ENCODE measurements at regions not wholly inside any gene's neighbourhood (a gene's known extent, or its start where the extent isn't known, plus 50 kb on each side); places are given as distances from the start of the nearest gene placed in this dataset.

DNA sequence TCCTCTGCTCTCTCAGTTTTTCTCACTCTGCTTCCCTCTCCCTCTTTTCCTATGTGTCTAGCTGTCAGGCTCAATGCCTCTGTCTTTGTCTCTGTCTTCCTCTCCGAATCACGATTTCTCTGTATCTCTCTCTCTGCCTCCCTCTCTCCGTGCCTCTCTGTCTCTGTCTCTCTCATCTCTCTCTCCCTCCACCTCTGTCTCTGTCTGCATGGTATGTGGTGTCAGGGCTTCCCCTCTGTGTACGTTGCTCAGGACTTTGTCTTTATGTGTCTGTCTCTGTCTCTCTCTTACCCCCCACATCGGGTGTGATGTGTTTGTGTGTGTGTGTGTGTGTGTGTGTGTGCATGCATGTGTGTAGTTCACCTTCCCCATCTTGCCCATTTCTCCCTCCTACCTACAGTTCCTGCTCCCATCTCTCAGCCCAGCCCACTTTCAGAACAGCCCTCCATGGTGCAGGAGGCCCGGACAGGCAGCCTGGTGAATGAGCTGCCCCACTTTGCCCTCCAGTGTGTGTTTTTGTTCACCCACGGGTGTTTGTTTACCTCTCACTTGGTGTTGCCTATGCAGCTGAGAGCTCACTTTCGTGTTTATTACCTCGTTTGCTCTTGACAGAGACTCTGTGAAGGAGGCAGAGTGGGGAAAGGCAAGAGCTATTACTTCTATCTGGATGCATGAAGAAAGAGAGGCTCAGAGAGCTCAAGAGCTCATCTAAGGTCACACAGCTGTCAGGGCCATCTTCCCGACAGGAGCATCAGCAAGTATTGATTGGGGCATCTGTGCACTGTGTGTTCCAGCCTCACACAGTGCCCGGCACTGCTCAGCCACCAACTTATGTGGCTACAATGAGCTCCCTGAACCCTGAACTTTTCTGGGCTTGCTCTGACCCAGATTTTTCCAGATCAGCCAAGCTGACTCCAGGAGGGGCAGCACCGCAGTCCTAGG, 163.5 kb upstream of the ZMIZ1 start:
- DNase-seq (ENCODE audit: low spot score), result no peak

DNA sequence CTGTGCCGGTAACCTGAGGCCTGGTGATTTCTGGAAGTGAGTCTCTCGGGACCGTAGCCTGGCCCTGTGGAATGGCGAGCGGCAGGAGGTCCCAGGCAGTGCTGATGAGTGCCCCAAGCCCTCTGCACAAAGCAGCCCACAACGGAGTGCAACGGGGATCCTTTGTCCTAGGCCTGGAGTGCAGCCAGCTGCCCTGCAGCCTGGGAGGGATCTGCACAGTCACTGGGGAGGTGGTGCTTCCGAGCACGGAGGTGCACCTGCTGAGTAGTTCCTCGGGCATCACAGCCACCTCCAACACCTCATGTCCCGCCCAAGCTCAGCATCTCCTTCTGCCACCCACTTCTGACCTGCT, 162.8 kb upstream of the ZMIZ1 start:
- DNase-seq (ENCODE audit: low spot score), result no peak

DNA sequence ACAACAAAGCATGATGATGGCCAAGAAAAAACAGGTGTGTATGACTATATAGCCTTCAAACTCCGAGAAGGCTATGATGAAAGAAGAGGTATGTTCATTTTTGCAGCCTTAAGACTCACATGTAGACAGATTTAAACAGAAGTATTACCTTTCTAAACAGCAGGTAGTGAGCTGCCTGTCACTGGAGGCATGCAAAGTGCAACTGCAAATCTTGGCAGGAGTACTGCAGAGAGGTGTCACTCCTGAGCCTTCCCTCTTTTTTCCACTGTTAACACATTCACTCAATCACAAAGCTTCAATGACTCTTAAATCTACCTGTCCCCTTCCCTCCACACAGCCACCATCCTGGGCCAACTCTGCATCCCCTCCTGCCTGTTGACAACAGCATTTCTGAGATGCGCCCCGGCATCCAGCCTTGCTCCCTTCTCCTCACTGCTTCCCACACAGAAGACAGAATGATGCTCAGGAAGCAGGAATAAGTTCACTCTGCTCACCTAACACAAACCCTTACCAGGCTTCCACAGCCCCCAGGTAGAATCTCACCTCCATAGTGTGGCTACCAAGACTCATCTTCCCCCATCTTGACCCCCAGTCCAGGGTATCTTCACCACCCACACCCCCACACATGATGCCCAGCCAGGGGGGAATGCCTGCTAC, 161.9 kb upstream of the ZMIZ1 start:
- no peak for DNase-seq (ENCODE audit: low spot score)

DNA sequence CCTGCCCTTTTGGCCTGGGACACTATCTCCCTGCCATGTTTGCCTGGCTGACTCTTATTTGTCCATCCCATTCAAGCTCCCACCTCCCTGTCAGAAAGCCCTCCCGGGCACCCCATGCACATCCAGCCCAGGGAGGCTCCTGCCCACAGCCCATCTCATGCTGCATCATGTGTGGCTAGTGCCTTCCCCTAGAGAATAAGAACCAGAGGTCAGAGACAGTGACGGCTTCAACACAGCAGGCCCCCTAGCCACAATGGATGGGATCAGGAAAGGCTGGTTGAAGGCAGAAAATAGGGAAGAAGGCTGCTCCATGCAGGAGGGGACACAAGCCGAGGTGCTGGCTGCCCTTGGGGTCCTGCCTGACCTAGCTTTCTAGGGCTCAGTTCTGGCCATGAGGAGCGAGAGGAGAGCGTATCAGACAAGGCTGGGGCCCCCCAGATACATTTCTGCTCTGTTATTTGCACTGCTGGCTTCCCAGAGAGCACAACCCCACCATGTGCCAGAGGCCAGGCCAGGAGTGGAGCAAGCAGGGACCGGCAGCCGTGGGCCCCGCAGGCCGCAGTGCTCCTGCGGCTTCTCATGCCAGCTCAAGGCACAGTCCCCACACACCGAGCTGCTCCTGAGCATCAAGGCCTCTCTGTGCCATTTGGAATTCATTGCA, 161.1 kb upstream of the ZMIZ1 start:
- no peak for DNase-seq (ENCODE audit: low spot score)

DNA sequence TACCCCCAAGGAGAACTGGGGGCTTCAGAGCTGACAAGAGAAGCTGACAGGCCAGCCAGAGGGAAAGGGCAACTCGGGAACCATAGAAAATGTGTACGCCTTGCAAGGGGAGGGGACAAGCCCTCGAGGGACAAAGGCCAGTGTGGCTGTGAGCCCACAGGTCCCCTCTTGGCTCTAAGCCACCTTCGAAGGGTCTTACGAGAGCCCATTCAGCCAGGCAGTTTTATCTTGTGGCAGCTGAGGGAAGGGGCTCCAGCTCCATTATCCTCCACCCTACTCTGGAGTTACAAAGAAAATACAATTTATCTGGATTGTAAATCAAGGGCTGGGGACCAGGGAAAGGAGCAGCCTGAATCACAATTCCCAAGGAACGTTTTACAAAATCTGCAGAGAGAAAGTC, 159.5 kb upstream of the ZMIZ1 start:
- no peak for DNase-seq (ENCODE audit: low spot score)

DNA sequence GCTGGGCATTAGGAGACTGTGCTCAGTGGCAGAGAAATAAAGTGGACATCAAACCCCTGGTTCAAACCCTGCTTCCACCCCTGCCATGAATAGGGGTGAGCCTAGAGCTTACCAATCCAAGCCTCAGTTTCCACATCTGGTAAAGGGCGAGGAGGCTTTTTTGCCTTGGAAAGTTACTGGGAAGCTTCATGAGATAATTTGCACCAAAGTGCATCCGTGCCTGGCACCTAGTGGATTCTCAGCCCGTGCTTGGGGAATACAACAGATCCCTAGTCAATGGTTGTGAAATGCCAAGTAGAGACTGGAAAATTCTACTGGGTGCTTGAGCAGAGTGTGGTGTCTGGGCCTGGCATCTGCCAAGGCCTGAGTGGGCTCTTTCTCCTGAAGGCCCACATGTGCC, 158.7 kb upstream of the ZMIZ1 start:
- DNase-seq (ENCODE audit: low spot score), result no peak

DNA sequence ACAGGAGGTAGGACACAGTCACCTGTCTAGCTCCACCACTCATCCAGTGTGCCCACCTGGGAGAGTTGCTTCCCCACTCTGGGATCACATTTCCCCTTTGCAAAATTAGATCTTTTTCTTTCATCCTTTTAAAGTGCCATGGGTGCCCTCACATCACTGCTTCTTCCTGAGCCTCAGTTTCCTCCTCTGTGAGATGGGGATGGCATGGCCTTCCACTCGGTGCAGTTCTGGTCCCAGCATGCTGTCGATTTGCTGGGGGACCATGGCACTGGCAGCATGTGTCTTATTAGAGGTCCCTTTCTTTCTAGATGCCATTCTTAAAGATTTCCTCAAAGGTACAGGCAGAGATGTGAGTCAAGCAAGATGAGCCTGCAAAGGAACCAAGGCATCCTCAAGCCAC, 158.3 kb upstream of the ZMIZ1 start:
- no peak for DNase-seq (ENCODE audit: low spot score)

DNA sequence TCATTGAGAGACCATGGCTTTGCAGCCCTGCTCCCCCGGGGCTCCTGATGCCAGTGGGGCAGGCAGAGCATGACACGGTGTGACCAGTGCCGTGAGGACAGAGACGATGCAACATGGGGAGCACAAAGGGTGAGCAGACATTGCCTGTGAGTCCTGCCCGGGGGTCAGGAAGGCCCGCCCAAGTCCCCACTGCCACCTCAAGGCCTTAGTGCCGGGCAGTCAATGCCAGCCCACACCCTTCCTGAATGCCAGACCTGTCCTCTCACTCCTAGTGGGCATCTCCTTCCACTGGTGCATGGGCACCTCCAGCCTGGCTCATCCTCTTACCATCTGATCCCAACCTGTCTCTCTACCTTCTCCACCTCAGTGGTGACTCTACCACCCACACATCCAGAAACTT, 157.9 kb upstream of the ZMIZ1 start:
- DNase-seq (ENCODE audit: low spot score), result no peak

DNA sequence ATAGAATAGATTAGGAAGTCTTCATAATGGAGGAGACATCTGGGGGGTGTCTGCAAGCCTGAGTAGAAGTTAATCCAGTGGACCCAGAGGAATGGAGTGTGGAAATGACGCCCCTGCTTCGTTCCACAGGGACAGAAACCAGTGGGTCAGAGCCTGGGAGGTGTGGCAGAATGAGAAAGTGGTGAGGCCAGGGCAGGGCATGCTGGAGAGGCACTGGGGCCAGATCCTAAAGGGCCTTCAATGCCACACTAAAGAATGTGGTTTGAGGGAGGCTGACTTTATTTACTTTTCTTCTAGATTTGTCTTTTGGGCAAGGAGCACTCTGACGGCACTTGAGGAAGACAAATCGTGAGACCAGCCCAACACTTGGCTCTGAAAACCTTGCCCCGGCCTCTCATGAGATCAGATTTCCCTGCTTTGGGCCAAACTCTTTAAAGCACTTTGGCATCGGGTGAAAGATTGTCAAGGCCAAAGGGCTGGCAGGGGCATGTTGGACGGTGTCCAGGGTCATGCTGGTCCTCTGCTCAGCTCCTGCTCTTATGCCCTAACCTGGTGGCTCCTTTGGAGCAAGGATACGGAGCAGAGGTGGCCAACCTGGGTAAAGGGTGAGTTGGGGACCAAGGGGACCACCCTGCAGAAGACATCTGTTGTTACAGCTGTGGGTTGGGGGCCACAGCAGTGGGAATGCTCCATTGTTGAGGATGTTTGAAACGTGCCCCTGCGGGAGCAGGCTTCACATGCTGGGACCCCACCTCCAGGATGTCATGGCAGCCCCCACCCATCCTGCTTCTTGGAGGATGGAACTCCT, 157.0 kb upstream of the ZMIZ1 start:
- DNase-seq (ENCODE audit: low spot score), result no peak

DNA sequence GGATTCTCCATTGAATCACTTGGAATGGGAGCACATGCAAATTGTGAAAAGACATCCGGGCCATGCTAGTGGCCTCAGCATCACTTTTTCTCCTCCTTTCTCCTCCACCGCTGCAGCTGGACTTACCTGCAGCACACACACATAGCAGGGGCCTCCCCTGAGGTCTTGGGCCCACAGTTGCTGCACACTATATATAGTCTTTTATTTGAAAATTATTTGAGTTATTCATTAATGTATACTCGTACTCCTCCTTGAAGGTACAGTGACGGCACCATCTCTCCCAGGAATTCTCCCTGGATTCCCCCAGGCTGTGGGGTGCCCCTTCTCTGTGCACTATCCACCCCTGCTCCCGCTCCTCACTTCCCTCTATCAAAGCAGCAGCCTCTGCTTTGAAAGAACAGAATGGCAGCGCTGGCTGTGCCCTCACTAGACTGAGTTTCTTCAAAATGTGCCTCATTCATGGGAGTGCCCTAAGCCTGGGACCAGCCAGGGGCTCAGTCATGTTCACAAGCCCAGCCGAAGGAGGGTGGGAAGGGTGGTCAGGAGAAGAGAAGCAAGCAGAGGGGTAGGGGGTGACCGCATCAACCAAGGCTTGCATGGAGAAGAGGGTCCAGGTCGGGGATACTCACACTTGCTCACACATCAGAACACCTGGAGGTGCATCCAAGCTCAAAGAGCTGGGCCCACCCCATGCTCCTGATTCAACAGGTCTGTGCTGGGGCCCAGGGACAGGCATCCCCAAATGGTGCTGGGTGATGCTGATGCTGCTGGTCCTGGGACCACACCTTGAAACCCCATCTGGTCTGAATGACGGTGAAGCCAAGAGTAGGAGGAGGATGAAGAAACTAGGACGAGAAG, 156.2 kb upstream of the ZMIZ1 start:
- DNase-seq (ENCODE audit: low spot score), result no peak

DNA sequence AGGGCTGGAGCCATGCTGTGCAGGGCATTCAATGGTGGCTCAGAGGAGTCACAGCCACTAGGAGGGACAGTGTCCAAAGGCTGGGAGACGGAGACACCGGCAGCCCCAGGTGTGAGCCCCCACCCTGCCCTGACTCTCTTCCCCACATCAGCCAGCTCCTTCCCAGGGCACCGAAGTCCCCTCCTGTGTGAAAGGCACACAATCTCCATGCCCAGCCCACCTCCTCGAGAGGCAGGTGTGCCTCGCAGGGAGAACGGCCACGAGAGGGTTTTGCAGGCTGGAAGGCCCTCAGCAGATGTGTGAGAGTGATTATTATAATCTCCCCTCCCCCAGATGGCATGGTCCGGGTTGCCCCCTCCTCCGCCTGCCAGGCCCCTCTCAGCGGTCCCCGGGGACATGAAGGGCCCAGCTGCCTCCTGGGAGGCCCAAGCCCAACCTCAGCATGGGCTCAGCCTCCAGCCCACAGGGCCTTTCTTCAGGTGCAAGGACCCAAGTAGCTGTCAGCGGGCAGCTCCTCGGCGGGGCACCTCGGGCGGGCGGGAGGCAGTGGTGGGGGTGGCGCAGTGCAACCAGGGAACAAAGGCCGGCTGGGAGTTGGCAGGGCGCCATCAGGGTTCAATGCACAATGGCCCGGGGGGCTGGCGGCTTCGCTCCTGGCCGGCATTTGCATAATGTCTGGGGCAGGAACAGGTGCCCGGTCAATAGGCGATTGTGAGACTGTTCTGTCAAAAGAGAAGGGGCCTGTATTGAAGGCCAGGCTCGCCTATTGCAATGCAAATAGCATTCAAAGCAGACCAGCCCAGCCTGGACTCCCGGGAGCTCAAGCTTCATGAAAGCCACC, 155.3 kb upstream of the ZMIZ1 start:
- no peak for DNase-seq (ENCODE audit: low spot score)

DNA sequence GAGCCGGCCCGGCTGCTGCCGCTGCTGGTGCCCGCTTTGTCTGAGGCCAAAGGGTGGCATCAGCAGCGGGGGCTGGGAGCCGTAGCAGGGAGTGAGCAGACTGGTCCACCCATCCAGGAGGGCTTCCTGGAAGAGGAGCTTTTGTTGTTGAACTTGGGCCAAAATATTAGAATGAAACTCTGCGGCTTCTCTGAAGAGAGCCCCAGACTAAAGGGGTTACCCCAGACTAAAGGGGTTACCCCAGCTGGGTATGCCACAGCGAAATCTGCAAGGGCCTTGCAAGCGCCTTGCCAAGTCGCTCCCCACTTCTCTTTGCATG, 154.7 kb upstream of the ZMIZ1 start:
- no peak for DNase-seq (ENCODE audit: low spot score)

DNA sequence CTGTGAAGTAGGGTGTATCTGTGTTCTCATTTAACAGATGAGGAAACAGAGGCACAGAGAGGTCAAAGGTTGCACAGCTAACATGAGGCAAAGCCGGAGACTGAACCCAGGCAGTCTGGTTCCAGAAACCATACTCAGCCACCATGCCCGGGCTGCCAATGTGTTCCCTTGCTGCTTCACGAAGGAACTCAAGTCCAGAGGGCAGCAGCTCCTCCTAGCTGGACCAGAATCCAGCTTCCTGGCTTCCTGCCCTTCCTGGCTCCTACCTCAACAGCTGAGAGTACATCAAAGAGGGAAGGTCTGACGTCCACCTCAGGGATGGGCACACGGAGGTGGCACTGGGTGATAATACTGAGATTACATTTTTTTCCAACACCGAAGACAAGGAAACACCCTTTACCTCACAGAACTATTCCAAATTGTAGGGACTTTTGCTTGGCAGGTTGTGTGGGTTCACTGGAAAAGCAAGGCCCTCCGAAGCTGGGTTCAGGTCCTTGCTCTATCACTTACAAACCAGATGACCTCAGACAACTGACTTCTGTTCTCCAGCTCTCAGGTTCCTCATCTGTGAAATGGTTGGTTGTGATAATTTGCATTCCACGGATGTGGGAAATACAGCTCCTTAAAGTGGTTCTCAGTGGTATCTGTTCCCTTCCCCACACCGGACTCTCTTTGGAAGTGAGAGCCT, 154.1 kb upstream of the ZMIZ1 start:
- no peak for DNase-seq (ENCODE audit: low spot score)

DNA sequence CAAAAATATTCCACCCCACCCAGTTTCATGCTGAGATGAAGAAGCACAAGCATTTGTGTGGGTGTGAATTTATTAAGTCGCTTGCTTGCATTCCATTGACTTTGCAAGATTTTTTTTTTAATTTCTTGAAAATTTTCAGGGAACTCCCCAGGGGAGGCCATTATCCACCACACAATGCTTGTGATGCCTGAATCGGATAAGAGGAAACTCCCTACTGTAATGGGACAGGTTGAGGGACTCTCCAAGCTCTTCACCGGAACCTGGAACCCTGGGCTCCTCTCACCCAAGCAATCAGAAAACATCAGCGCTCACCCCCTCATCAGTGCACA, 153.6 kb upstream of the ZMIZ1 start:
- peak; percentile 2 for DNase-seq (ENCODE audit: low spot score)

DNA sequence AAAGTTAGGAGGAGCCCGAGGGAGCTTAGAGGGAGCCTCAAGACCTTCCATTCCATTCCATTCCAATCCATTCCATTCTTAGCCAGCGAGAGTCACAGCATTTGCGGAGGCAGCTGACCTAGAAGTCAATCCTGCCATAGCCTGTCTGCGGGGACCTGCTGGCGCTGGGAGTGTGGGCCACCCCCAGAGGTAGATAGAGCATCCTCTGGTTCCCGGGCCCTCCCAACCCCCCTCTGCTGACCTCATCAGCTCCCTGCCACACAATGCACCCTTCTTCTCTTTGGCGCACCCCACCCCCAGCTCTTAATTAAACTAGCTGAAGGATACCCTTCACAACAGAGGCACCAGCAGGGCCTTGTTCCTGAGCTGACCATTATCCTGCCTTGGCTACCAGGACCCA, 152.5 kb upstream of the ZMIZ1 start:
- no peak for DNase-seq (ENCODE audit: low spot score)

DNA sequence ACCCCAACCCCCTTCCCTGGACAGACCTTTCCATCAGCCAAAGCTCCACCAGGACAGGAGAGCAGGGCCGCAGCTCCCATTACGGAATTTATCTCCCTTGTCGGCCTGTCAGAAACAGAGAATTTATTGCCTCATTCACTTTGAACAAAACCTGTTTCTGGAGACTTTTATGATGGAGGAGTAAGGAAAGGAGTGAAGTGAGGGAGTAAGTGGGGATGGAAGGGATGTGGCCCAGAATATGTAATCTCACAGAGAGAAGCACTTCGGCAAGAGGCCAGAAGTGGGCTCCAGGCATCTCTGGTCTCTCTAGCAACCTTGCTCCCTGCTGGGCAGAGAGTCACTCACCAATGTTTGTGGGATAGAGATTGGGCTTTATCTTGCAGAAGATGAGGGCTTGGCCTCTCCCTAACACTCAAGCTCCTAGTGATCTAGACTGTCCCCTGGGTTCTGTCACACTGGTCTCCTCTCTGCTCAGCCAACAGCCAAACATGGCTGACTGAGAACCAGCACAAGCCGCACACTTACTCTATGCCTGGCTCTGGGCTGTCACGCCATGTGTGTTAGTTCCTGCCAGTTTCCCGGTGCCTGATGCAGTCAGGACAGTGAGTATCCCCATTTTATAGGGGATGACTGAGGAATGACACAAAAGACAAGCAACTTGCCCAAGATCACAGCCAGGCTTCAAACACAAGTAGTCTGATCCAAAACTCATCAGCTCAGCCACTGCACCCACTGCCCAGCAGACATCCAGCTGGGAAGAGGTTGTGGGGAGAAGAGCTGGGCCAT, 149.4 kb upstream of the ZMIZ1 start:
- no peak for DNase-seq (ENCODE audit: low spot score)

DNA sequence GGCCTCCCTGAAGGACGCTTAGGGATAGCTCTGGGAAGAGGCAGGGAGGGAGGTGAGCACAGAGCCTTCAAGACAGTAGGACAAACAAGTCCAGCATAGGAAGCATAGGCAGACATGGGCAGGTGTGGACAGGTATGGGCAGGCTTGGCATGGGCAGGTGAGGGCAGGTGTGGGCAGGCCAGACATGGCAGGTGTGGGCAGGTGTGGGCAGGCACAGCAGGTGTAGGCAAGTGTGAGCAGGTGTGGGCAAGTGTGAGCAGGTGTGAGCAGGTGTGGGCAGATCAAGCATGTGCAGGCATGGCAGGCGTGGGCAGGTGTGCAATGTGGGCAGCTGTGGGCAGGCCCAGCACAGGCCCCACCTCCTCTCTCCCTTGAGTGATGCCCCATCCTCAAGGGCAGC, 148.8 kb upstream of the ZMIZ1 start:
- DNase-seq (ENCODE audit: low spot score), result no peak

DNA sequence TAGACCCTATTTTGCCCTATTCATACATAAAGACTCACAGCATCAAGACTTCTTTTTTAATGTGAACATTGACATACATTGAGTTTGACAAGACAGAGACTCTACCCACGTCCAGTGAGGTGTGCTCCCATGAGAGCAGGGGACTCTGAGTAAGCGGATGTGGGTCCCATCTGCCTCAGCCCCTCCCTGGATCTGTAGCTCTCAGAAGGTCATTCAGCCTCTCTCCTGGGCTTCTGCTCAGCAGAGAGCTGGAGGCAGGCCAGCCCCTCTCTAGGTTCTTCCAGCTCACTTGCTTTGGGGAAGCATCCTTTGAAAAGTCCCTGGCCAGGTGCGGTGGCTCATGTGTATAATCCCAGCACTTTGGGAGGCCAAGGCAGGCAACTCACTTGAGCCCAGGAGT, 146.9 kb upstream of the ZMIZ1 start:
- no peak for DNase-seq (ENCODE audit: low spot score)

DNA sequence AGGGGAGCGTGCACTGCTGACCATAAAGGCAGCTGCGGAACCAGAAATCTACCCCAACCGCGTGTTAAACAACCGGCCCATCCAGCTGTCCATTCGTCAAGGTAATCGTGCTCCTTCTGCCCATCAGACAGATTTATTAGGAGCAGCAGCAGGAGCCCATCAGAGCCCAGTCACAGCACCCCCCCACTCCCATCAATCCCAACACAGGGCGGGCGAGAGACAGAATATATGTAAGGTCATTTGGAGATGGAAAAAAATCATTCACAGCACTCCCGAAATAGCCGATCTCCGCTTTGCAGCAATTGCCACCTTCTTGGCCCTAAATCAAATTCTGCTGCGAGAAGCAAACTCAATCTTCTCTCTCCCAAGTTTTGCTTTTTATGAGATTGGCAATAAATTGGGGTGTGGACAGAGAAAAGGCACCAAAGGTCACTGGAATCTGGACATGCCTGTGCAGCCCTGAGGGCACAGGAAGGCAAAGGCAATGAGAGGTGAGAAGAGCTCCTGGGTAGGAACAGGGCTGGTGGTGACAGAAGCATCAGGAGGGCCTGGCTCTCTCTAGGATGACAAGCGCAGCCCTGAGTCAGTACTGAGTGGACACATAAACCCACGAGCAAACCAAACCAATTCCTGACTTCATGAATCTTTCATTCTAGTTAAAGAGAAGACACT, 145.0 kb upstream of the ZMIZ1 start:
- no peak for DNase-seq (ENCODE audit: low spot score)

Measured in COLO829 (cell line).